ENCODE measurements at regions not wholly inside any gene's neighbourhood (a gene's known extent, or its start where the extent isn't known, plus 50 kb on each side); places are given as distances from the start of the nearest gene placed in this dataset.

DNA sequence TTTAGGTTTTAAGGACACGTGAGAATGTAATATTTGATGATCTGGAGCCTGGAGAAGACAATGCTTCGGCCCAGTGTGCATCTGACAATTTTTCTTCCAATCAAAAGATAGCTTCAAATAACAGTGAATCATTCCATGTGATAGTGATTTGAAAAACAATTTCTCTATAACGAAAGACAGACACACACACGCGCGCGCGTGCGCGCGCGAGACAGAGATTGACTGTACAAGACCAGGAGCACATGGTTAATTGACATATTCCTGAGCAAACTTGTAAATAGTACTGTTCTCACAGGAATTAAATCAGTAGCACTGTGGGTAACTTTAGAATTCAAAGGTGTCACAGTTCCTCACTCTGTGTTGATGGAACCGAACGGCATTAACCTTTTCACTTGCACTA, 287.5 kb upstream of the LMO3 start:
- no peak overlapping the region for H3K27ac ChIP-seq
- intact Hi-C loops (cut with DNase I; ENCODE audit: low total_unique reads): no loop called here
- DNase-seq: no peak
- no peaks in the 10 kb centered on the region for H3K4me1 ChIP-seq
- TF ChIP-seq, protein P1, sequence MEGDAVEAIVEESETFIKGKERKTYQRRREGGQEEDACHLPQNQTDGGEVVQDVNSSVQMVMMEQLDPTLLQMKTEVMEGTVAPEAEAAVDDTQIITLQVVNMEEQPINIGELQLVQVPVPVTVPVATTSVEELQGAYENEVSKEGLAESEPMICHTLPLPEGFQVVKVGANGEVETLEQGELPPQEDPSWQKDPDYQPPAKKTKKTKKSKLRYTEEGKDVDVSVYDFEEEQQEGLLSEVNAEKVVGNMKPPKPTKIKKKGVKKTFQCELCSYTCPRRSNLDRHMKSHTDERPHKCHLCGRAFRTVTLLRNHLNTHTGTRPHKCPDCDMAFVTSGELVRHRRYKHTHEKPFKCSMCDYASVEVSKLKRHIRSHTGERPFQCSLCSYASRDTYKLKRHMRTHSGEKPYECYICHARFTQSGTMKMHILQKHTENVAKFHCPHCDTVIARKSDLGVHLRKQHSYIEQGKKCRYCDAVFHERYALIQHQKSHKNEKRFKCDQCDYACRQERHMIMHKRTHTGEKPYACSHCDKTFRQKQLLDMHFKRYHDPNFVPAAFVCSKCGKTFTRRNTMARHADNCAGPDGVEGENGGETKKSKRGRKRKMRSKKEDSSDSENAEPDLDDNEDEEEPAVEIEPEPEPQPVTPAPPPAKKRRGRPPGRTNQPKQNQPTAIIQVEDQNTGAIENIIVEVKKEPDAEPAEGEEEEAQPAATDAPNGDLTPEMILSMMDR (IDR thresholded peaks at IDR 0.05): no peak
- no peaks in the 10 kb centered on the region for H3K36me3 ChIP-seq
- no peaks in the 10 kb centered on the region for H3K27me3 ChIP-seq
- H3K9me3 ChIP-seq: peaks cover 0 to 4% (median 0%) of the 10 kb centered on the region in 3 donors
- H3K4me3 ChIP-seq: no peak overlapping the region

DNA sequence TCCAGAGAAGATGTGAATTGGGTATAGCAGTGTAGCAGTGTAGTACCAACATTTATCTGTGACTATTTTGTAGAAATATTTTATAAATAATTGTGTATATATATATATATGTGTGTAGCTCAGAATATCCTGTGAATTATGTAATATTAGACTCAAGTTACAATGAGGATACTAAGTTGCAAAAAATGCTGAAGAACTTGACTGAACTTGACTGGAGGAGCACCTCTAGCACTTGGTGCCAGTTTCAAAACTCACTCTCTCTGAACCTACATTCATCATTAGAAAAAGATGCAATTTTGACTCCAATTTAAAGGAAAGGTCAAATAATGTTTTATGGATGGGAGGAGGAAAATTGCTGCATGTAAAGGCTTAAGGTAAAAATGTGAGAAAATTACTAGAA, 285.7 kb upstream of the LMO3 start:
- DNase-seq: no peak
- H3K36me3 ChIP-seq: no peaks in the 10 kb centered on the region
- H3K4me3 ChIP-seq: no peak overlapping the region
- TF ChIP-seq, protein P1 (IDR thresholded peaks at IDR 0.05): no peak
- H3K9me3 ChIP-seq: peaks cover 0 to 4% (median 0%) of the 10 kb centered on the region in 3 donors
- no peak overlapping the region for H3K27ac ChIP-seq
- H3K27me3 ChIP-seq: no peaks in the 10 kb centered on the region
- intact Hi-C loops (cut with DNase I; ENCODE audit: low total_unique reads): no loop called here
- no peaks in the 10 kb centered on the region for H3K4me1 ChIP-seq

DNA sequence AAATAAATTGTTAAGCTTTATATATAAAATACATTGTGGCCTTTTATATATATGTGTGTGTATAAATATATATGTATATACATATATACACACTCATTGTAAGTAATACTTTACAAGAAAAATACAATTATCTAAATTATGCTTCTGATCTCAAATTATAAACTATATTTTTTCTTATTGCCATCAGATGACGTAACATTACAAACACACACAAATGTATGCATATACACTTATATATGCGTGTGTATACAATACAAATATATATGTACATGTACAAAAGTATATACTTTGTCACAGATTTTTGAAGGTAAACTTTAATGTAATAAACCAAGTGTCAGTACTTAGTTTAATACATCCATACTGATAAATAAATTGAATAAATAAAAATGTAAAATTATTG, 278.9 kb upstream of the LMO3 start:
- H3K36me3 ChIP-seq: no peaks in the 10 kb centered on the region
- no peaks in the 10 kb centered on the region for H3K4me1 ChIP-seq
- no peak overlapping the region for H3K4me3 ChIP-seq
- TF ChIP-seq, protein P1 (IDR thresholded peaks at IDR 0.05): no peak
- intact Hi-C loops (cut with DNase I; ENCODE audit: low total_unique reads): no loop called here
- H3K27me3 ChIP-seq: no peaks in the 10 kb centered on the region
- H3K9me3 ChIP-seq: peaks cover 0 to 4% (median 0%) of the 10 kb centered on the region in 3 donors
- H3K27ac ChIP-seq: no peak overlapping the region
- no peak for DNase-seq

DNA sequence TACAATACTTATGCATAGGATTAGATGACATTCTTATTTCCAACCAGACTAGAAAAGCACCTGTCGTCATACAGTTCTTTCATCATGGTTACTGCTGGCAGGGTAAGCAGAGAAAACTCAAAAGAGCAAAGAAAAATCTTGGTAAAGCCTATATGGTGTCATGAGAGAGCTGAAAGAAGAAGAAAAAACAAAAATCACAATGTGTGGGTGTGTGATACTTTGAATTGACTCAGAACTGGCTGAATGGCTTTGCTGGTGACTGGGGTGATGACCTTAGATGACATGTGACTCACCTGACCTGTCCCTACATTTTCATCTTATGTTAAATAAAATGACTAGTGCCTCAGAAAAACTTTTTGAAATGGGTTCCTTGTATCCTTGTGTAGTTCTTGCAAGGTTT, 278.1 kb upstream of the LMO3 start:
- Histone ChIP-seq H3K36me3 (no peaks in the 10 kb centered on the region), H3K4me3 (no peak overlapping the region), H3K27ac (no peak overlapping the region), H3K4me1 (no peaks in the 10 kb centered on the region), H3K9me3 (no peaks in the 10 kb centered on the region), H3K27me3 (no peaks in the 10 kb centered on the region)
- no peak for DNase-seq
- intact Hi-C loops (cut with DNase I; ENCODE audit: low total_unique reads): no loop called here
- TF ChIP-seq, protein P1 (IDR thresholded peaks at IDR 0.05): no peak

DNA sequence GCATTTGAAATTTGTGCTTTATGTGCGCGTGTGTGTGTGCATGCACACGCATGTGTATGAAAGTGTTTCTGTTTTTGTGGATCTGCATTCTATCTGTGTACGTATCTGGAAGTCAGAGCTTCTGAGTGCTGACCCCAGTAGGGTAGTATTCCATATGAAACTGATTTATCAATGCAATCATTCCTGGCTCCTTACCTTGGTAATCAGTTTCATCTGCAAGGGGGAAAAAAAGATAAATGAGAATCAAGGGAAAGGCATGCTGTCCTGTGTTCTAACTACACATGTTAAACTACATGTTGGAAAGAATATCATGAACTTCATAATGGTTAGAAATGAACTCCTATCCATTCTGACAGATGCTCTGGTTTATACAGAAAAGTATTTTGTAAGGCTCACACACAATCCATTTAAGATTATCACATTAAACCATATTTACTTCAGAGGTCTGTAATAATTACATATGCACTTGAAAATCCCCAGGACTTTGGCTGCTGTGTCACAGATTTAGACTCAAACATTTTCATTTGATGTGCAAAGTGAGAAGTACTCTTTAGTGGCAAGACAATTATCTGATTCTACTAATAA, 276.1 kb upstream of the LMO3 start:
- Histone ChIP-seq H3K27ac (no peak overlapping the region), H3K36me3 (no peaks in the 10 kb centered on the region), H3K4me1 (no peaks in the 10 kb centered on the region), H3K9me3 (no peaks in the 10 kb centered on the region), H3K27me3 (no peaks in the 10 kb centered on the region), H3K4me3 (no peak overlapping the region)
- intact Hi-C loops (cut with DNase I; ENCODE audit: low total_unique reads): no loop called here
- TF ChIP-seq, protein P1 (IDR thresholded peaks at IDR 0.05): no peak
- DNase-seq: no peak

DNA sequence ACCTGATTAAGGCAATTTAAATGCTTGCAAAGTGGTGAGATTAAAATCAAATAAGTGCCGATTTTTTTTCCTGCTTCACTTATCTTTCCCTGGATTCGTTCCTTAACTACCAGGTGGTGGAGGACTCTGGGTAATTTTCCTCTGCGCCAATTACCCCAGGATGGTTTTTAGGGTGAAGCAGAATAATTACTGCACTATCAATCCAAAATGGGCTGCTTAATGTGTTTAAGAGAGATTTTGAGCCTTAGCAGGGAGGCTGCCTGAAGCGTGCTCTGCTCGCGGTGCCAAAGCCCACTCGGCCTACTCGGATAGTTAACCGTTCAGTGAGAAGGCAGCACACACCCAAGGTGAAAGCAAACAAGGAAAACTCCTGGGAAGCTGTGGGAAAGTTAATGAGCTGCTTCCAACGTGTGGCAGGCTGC, 274.9 kb upstream of the LMO3 start:
- intact Hi-C loops (cut with DNase I; ENCODE audit: low total_unique reads): no loop called here
- no peak for DNase-seq
- Histone ChIP-seq H3K4me1 (no peaks in the 10 kb centered on the region), H3K27me3 (no peaks in the 10 kb centered on the region), H3K4me3 (no peak overlapping the region), H3K9me3 (no peaks in the 10 kb centered on the region), H3K27ac (no peak overlapping the region), H3K36me3 (no peaks in the 10 kb centered on the region)
- TF ChIP-seq, protein P1 (IDR thresholded peaks at IDR 0.05): no peak

Data from tibial artery (tissue), 4 donors.